ENCODE measurements at regions not wholly inside any gene's neighbourhood (a gene's known extent, or its start where the extent isn't known, plus 50 kb on each side); places are given as distances from the start of the nearest gene placed in this dataset.
"Not testable (repeated sequence)": the region's sequence is repeated elsewhere in the genome, so short reads cannot be mapped to it uniquely, and the experiment has no call there.

DNA sequence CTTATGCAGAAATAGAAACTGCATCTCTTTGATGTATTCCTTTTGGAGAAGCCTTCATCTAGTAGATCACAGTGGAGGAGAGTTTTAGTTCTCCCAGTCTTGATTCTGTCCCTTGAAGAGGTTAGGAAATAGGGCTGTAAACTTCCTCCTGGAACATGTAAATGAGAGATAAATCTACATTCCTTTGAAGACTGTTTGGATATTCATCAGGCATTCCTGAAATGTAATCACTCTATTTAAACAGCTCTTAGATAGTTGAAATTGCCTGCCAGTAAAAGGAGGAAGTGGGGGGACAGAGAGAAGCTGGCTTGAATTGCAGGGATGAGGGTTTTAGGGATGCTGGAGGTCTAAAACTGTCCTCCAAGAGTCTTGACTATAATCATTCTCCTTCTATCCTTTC, 254.3 kb upstream of the LRRC3B start:
- no peak for DNase-seq

DNA sequence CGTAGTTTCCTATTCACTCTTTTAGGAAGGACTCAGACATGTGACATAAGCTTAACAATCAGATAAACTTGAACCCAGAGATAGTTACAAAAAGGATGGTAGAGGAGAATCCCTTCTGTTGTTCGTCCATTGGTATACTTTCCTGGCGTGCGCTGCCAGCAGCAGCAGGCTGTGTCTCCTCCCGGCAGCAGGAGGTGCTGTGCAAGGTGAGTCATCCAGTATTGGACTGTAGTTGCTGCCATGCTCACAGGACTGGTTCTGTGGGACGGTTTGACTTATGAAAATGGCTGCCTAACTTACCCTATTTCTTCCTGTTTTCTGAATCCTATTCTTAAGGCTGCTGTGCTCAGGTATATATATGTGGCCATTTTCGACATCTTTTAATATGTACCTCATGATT, 253.4 kb upstream of the LRRC3B start:
- no peak for DNase-seq

DNA sequence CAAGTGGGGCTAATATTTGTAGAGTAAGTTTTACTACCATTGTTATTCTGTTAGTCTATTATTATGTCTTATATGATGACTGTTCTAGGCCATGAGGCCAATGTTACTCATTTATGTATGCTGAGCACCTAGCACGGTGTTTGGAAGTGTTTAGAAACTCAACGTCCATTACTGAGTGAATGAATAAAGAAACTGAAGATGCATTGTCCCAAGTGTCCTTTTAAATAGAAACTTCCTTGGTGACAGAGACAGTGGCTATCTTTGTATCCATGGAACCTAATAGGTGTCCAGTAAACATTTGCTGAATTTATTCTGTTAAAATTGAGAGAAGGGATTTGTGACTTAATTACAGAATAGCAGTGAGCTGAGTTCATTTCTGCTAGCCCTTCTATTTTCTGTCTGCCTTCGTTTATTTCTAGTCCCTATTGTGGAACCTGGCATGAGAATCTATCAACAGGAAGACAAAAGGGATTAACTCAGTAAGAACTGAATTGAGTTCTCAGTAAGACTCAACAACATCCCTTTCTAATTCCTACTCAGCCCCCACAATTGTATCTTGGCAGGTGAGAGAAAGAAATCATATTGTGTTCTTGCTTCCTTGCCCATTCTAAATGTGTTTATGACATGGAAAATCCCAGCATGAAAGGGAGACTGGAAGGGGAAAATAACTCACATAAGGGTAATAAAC, 246.6 kb upstream of the LRRC3B start:
- DNase-seq: peak in 1 of 56 donors; percentile 5

DNA sequence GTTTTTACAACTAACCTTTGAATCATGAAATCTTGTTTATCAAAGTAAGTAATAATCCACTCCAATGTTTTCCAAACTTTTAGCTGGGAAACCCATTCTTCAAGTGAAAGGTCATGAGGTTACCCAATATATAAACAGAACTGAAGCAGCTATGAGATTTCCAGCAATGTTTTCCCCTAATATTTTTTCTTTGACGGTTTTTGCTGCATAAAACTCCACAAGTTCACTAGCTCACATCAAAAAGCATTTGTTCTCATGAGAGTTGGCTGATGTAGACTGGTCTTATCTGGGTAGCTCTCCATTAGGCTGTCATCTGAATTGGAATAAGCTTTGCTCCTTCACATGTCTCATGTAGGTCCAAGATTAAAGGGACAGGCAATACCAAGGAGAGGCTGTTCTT, 241.2 kb upstream of the LRRC3B start:
- no peak for DNase-seq

DNA sequence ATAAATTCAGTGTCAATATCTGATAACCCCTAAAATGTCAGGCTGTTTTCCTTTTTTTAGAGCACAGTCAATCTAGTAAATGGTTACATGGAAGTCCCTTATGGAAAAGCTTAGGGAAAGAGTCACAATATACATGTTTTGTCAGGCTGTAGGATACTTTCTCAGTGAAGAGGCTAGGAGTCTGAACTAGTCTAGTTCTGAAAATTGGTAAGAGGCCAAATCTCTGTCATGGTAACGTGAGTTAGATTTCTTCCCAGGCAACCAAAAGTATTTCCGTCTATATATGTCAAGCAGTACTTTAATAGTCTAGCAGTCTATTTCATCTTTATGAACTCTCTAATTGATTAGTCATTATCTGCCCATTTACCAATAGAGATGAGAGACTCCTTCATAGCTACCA, 215.9 kb upstream of the LRRC3B start:
- no peak for DNase-seq

DNA sequence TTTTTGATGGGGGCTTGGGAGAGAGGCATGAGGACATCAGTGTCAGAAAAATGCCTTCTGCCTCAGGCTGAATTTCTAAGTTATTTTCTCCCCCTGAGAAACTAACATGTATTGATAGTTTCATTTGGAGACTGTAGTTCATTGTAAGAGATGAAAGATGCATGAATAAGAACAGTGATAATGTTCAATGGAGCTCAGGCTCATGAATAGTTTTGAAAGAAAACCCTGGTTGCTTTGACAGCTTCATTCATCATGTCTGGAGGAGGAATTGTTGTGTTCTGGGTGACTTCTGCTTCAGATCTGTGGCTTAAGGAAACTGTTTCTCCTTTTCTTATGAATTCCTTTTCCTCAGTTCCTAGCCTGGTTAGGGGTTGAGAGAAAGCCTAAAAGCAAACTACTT, 204.0 kb upstream of the LRRC3B start:
- DNase-seq: no peak

DNA sequence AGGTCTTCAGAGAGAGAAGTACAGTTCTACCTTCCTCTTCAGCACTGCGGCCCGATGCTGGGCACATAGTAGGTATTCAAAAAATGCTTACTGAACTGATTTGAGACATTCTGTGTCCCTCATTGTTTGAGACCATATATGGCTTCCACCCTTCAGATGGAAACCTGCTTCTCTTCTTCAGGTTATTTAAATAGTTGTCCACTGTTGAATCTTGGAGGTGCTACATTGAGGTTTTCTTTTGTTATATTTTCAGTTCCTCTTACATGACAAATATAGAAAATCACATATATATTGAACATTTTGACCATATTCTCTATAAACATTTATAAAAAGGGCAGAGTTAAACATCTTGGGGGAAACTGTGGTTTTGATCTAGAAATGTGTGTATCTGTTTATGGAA, 200.2 kb upstream of the LRRC3B start:
- DNase-seq: no peak

DNA sequence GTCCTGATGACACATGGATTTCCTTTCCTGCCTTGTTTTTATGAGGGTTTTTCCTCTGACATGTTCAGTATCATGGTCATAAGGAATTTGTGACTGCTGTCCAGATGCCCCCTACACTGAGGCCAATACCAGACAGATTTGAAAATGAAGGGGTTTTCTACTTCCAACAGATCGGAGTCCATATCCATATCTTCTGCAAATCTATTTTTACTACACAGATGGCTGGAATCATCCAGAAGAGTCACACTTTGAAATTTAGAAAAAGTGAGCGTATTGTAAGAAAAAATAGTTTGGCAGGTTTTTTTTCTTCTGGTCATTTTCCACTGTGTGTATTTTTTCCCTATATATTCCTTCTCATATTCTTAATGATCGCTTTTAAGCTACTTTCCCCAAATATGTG, 197.5 kb upstream of the LRRC3B start:
- DNase-seq: no peak

DNA sequence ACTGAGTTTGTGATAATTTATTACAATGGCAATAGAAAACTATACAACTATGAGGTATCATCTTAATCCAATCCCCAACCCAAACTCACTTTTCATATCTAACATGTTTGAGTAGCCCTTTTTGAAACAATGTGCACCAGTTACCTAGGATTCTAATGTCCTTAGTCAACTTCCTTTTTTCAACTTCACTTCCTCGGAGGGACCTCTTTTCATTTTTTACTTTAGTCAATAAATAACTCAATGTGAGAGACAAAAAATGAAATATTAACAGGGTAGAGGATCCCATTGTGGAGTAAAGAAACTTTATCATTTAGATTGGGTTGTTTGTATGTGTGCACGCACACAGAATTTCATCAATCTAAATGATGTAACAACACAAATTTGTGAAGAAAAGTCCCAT, 193.6 kb upstream of the LRRC3B start:
- DNase-seq: no peak

DNA sequence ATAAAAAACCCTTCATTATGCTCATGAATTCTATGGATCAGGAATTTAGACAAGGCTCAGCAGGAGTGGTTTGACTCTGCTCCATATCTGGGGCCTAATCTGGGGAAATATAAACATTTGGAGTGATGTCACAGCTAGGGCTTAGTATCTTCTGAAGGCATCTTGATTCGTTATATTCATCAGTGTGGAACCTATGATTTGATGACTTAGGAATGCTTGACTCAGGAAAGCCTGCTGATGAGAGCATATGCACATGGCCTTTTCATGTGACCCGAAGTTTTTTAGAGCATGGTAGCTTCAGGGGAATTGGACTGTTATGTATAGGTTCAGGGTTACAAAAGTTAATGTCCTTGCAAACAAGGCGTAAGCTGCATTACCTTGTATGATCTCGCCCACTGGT, 184.9 kb upstream of the LRRC3B start:
- no peak for DNase-seq

DNA sequence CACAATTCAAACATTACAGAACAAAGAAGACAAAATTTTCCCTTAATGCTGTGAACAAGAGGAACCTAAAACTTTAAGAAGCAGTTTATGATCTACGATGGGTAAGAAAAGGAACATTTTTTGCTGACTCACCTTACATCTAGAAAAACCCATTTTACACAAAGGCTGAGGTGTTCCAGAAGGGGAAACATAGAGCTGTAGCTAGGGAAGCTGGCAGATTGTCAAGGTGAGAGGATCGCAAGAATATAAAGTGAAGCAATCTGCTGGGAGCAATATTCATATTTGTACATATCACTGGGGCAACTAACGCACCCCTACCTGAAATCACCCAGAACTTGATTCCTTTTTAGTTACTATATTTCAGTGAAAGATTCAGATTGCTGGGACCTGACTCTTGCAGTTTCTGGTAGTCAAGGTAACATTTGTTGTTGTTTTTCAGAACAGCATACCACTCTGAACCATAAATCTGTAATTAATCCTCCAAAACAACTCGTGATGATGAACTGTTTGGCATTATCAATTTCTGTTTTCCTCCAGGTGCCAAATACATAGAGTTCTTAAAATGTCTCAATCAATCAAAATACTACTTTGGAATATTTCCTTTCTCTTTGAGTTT, 184.1 kb upstream of the LRRC3B start:
- DNase-seq: no peak

DNA sequence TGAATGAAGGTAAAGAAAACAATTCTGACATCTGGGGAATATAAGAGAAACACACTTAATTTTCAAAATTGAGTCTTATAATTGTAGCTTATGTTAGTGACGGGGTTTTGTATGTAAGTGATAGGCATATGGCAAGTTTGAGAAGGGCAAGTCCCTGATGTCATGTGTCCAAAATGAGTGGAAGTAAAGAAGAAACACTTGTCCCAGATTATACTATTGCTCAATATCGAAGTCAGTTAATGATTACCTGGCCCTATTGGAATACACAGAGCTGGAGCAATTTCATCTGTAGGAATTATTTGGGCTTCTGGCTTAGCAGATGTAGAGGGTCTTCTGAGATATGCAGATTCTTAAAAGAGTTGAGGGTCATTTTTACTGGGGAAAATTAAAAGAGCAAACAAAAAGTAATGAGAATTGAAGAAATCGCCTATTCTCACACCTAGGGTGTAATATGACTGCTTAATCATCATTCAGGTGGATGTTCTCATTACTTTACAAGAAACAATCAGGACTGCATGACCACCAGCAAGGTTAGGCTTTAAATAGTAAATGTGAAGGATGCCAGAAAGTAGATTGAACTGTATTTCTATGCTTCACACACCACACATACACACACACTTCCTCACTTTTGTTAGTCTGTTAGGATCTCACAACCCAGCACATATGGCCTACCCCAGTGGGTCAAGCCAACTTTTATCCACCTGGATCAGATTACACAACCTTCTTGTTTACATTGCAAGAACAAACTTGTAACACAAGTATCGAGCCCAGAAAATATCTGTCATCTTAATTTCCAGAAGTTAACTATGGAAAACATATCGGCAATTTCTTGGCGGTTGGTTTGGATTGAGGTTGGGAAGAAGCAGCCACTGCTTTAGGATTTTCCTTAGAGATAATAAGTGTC, 183.3 kb upstream of the LRRC3B start:
- DNase-seq: no peak

DNA sequence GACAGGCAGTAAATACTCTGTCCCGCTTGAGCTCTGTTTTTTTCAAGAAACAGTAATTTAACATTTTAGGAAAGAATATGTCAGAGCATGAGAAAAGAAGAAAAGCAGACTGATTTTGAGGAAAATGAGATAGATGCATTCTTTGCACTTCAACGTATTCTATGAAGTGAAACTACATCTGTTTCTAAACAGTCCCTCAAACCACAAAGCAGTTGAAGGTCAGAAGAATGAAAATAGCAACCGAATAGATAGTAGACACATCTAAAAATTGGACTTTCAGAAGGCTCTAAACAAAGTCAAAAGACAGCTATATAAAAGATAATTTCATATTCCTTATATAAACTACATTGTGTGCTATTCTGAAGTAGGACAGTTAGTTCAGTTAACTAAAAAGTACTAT, 172.6 kb upstream of the LRRC3B start:
- DNase-seq: no peak

DNA sequence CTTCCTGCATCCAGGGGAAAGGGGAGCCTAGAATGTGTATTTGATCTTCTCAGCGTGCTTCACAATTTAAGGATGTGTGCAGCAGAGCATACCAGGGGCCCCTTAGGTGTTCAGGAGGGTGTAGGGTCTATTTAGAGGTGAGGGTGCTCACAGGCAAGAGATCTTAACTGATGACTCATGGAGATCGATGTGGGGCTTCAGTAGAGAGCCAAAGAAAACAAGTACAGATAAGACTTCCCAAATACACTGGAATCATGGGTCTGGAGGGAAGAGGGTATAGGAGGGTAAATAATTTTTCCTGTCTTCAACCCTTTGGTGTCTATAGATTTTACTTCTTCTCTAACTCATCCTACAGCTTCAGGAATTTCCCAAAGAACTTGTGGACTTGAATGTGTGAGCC, 170.2 kb upstream of the LRRC3B start:
- DNase-seq: no peak

DNA sequence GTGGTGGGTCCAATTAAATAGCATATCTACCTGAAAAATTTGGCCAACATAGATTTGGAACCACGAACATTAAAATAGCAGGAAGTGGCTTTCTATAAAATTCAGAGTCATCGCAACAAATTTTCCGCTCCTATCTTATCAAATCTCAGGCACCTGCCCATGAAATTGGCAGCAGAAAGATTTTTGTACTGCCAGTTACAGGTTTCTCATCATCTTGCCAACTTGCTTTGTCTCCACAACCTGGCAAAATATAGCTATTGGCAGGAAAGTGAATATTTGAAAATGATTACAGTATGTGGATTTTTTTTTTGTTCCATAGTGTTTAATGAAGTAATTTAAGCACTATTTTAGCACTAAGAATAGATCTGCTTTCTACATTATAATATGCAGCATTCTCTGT, 161.6 kb upstream of the LRRC3B start:
- no peak for DNase-seq

DNA sequence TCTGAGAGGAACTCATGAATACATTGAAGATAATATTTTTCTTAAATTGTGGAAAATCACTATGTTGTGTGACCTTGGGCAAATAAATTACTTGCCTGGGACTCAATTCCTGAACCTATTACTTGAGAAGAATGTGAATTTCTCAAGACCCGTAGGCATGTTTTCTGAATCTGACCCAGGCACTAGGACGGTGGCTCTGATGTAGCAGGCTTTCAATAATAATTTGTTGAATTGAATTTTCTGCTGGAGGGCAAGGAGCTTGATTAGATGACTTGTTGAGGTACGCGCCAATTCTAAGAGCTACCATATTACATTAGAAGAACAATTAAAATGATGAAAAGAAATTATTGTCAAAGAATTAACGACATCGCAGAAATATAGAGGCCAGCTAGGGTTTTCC, 150.2 kb upstream of the LRRC3B start:
- DNase-seq: no peak

DNA sequence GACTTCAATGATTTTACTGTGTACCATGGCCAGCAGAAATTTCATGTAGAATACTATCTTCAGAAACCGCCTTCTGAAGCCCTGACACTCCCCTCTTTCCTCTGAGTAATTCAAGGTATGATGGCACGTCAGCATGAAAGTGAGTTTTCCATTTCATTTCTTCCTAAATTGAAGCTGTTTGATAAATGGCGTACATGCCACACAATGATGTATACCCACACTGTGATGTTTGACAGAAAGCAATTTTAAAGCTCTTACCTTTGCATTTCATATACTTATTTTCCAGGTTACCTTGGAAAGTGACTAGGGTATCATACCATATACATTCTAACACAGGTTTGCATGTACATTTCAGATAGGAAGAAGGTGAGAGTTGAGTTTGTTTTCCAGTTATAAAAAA, 147.9 kb upstream of the LRRC3B start:
- no peak for DNase-seq

DNA sequence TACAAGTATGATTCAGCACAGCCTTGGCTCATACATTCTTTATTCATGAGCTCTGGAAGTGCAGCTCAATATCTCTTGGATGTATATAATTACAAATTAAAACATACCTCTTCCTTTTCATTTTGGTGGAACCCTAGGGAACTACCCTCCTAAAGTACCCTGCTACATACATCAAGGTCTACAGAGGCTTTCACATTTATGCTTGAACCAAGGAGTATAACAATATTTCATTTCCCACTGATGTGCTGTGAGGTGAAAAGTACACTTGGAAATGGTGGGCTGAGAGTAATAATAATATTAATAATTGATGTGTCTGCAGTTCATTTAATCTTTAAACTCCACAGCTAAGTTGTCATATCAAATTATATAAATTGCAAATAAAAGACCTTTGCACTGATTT, 142.2 kb upstream of the LRRC3B start:
- DNase-seq: no peak

DNA sequence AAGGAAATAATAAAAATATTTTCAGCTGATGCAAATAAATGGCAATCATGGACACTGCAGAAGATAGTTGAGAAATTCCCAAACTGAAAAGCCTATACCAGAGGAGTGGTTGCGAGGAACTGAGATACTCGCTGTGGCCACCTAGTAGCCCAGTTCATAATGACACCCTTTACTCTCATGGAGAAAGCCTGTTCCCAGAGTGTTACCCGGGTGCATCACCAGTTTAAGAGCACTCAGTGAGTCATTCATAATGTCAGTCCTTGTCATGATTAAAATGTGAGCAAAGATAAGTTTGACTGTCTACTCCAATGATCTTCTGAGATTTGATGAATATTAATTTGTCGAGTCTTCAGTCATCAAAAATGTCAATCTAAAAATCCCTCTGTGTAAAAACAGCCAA, 138.4 kb upstream of the LRRC3B start:
- DNase-seq: no peak

DNA sequence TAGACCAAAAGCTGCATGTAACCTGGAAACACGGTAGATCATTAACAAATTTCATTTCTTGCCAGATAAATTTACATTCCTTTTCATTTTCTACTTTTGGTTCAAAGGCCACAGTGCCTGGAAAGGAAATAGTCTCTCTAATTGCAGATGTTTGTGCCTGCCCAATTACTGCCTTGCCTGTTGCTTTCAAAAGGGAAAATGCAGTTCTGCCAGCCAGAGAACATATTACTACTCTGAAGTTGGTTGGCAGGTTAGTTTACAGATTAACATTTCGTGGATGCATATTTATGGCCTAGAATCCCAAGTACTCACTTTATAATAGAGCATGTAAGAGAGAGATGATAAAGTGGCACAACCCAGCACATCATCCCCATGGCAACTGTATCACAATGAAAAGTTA, 124.3 kb upstream of the LRRC3B start:
- DNase-seq: peak in 10 of 56 donors; percentile 0 to 23 (median 5)

DNA sequence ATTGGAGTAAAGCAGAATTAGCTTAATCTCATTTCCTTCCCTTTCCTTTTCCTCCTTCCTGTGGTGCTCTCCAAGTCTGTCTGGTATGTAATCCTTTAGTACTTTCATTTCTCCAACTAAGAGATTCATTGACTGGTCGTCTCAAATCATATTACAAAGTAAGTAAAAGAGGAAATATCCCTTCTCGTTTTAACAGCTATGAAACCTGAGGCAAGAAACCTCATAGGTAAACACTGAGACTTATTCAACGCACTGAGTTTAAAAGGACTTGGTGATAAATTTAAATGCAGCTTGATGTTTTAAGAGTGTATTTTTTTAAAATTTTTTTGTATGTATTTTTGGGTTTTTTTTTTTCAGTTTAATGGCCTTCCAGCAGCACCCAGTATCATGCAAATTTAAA, 117.2 kb upstream of the LRRC3B start:
- DNase-seq: no peak

DNA sequence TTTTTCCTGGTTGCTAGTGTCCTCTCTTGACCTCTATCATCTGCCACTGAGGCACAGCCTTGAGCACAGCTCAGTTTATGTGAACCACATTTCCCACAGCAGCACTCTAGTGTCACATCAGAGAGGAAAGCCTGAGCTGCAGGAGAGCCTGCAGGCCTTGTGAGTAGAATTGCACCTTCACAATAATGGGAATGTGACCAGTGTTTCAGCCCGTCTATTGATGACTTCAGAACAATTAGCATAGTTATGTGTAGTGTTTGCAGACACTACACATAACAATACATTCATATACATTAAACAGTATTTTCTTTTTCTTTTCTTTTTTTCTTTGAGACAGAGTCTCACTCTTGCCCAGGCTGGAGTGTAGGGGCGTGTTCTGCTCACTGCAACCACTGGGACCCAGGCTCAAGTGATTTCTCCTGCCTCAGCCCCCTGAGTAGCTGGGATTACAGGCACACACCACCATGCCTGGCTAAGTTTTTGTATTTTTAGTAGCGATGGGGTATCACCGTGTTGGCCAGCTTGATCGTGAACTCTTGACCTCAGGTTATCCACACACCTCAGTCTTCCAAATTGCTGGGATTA, 108.0 kb upstream of the LRRC3B start:
- DNase-seq: not testable (repeated sequence)

All from nucleus accumbens (tissue), 56 donors.